ACC112 (cell line): ENCODE measurements at regions not wholly inside any gene's neighbourhood (a gene's known extent, or its start where the extent isn't known, plus 50 kb on each side); places are given as distances from the start of the nearest gene placed in this dataset.
A peak's percentile ranks its signal among the peaks of the same experiment; 100 is the strongest.

Source experiments
- H2AFZ ChIP-seq: fragments of 200-600 bp; sonication (generic); one replicate; pipeline ENCODE4 v1.6.0; 2017; ENCODE audit warnings: antibody characterized with exemption, low read length; ENCODE audit not compliant: unreplicated experiment
- H3K27ac ChIP-seq: fragments of 200-600 bp; sonication (generic); 2 replicates; pipeline ENCODE4 v1.5.1; 2014; ENCODE audit warnings: low read depth, mild to moderate bottlenecking, antibody characterized with exemption, low read length, moderate library complexity
- H3K27me3 ChIP-seq: fragments of 200-600 bp; sonication (generic); 2 replicates; pipeline ENCODE4 v1.6.1; 2014; ENCODE audit warnings: mild to moderate bottlenecking, antibody characterized with exemption, low read length, moderate library complexity, mixed read lengths; ENCODE audit not compliant: insufficient read depth
- H3K36me3 ChIP-seq: fragments of 200-600 bp; sonication (generic); 2 replicates; pipeline ENCODE4 v1.6.1; 2016; ENCODE audit warnings: mild to moderate bottlenecking, antibody characterized with exemption, low read length, moderate library complexity, mixed read lengths; ENCODE audit not compliant: insufficient read depth
- H3K4me1 ChIP-seq: fragments of 200-600 bp; sonication (generic); one replicate; pipeline ENCODE4 v1.6.1; 2016; ENCODE audit warnings: low read length, mixed read lengths; ENCODE audit not compliant: insufficient read depth, unreplicated experiment, control insufficient read depth
- H3K4me3 ChIP-seq: fragments of 200-600 bp; sonication (generic); 2 replicates; pipeline ENCODE4 v1.5.1; 2014; ENCODE audit warnings: mild to moderate bottlenecking, low read depth, low read length
- H3K79me2 ChIP-seq: fragments of 200-600 bp; sonication (generic); one replicate; pipeline ENCODE4 v1.6.0; 2016; ENCODE audit warnings: low read length; ENCODE audit not compliant: control insufficient read depth, unreplicated experiment, insufficient read depth

DNA sequence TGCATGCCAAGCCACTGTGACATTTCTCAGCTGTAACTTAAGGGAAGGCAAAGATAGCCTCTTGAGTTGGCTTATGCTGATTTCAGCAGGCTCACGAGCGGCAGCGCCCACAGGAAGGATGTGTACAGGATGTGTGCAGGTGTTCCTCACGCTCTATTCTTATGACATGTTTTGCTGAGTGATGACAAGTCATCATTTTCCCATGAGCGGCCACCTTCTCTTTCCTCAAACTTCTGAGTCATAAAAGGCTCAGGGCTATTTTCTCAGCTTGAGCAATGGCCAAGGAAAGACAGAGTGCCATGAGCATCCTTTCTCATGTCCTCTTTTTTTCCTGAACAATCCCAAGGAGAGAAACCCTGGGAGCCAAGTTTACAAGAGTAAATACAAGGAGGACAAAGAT, 365.9 kb downstream of the PLK2 start:
- Histone ChIP-seq H3K79me2 (no peaks in the 10 kb centered on the region), H2AFZ (no peak overlapping the region), H3K4me1 (no peaks in the 10 kb centered on the region), H3K27ac (no peak overlapping the region), H3K27me3 (peaks cover 6% of the 10 kb centered on the region; the same call in 1 of the 2 replicates), H3K36me3 (no peaks in the 10 kb centered on the region), H3K4me3 (no peak overlapping the region)

DNA sequence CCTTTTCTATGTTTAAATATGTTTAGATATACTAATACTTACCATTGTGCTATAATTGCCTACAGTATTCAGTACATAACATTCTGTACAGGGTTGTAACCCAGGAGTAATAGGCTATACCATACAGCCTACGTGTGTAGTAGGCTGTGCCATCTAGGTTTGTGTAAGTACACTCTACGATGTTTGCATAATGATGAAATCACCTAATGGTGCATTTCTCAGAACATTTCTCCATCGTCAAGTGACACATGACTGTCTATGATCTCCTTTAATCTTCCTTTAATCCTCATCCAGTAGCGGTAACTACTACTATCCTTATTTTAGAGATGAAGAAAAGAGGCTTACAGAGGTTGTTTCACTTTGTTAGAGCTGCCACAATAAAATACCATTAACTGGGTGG, 369.2 kb downstream of the PLK2 start:
- Histone ChIP-seq H2AFZ (no peak overlapping the region), H3K79me2 (no peaks in the 10 kb centered on the region), H3K36me3 (no peaks in the 10 kb centered on the region), H3K27me3 (no peaks in the 10 kb centered on the region), H3K4me1 (peaks cover 4% of the 10 kb centered on the region), H3K27ac (no peak overlapping the region), H3K4me3 (no peak overlapping the region)

DNA sequence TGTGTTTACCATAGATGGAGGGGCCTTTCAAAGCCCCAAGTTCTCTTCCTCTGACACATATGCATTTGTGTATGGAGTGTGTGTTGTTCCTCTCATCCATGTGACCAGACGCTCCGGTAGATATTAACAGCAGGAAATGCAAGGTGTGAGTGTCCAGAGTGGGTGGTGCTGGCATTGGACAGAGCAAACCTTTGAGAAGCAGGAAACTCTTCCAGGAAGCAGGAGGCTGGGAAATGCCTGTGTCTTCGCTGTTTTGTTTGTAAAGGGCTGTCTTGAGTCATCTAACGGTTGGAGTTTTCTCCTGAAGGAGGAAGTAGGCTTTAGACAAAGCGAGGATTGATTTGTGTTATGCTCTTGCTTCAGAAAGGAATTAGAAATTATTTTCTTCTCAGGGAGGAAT, 370.9 kb downstream of the PLK2 start:
- Histone ChIP-seq H3K36me3 (no peaks in the 10 kb centered on the region), H2AFZ (no peak overlapping the region), H3K4me1 (peaks cover 6% of the 10 kb centered on the region), H3K27ac (no peak overlapping the region), H3K79me2 (no peaks in the 10 kb centered on the region), H3K27me3 (no peaks in the 10 kb centered on the region), H3K4me3 (no peak overlapping the region)

DNA sequence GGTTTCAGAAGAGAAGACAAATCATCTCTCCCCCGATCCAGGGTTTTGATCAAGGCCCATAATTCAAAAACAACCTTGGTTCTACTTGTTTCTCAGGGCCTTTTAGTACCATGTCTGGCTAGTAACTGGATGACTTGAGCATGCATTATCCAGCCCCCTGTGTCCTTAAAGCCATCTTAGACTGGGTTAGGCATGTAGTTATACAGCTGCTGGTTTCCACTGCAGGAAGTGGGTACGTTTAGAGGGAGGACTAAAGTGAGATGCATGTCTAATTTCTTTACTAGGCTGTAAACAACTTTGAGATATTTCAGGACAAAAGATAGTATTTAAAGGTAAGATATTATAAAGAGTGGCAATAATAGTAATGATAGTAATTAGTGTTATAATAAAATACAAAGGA, 372.0 kb downstream of the PLK2 start:
- H3K27ac ChIP-seq, result no peak overlapping the region
- peaks cover 6% of the 10 kb centered on the region for H3K4me1 ChIP-seq
- H2AFZ ChIP-seq, result no peak overlapping the region
- H3K27me3 ChIP-seq, result no peaks in the 10 kb centered on the region
- no peak overlapping the region for H3K4me3 ChIP-seq
- no peaks in the 10 kb centered on the region for H3K36me3 ChIP-seq
- H3K79me2 ChIP-seq, result no peaks in the 10 kb centered on the region

DNA sequence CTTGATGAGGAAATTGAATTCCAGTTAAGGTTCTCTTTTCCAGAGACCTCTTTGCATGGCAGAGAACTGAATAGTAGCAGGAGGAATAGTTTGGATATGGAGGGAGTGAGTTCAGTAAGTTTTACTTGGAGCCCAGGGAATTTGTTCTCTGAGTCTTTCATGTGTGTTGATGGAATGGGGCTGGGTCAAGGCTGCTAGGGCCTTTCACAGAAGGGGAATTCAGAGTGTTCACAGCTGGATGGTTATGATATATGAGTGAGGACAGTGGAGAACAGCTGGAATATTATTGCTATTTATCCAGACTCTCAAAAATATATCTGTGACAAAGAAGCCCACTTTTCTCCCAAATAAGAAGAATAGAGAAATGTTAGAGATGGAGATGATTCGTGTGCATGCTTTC, 372.8 kb downstream of the PLK2 start:
- no peaks in the 10 kb centered on the region for H3K79me2 ChIP-seq
- no peaks in the 10 kb centered on the region for H3K36me3 ChIP-seq
- no peak overlapping the region for H3K27ac ChIP-seq
- peaks cover 6% of the 10 kb centered on the region for H3K4me1 ChIP-seq
- H2AFZ ChIP-seq, result no peak overlapping the region
- no peaks in the 10 kb centered on the region for H3K27me3 ChIP-seq
- no peak overlapping the region for H3K4me3 ChIP-seq

DNA sequence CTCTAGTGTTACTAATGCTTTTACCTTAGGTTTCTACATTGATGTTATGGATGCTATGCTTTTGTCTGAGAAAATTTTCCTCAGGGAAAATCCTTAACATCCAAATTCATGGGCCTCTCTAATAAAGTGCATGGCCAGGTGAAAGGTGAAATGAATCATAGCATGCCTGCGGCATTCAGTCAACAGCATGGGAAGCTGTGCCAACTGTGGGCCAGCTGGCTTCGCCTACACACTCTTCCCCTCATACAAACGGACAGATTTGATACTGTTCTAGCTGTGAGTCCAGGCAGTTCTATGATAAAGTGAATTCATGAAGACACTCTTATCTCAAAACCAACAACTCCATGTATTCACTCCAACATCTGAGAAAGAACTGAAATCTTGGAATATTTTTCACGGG, 374.1 kb downstream of the PLK2 start:
- no peaks in the 10 kb centered on the region for H3K27me3 ChIP-seq
- H3K36me3 ChIP-seq, result no peaks in the 10 kb centered on the region
- no peak overlapping the region for H3K27ac ChIP-seq
- no peaks in the 10 kb centered on the region for H3K79me2 ChIP-seq
- peaks cover 6% of the 10 kb centered on the region for H3K4me1 ChIP-seq
- H2AFZ ChIP-seq, result no peak overlapping the region
- H3K4me3 ChIP-seq, result no peak overlapping the region

DNA sequence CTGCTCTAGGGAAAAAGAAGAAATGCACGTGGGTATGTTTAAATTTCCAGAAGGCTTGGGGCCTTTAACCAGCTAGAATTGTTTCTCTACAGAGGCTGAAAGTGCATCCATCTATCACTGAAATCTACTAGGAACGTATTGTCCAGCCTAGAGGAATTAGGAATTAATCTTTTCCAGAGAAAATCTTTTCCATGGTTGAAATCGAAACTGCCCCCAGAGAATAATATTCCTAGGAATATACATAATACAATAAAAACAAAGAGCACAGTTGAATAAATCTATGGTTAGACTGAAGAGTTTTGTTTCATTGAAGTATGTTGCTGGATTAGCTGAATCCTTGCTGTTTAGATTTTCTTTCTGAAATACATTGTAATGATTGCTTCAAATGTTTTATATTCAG, 378.5 kb downstream of the PLK2 start:
- Histone ChIP-seq H3K4me1 (peaks cover 6% of the 10 kb centered on the region), H3K79me2 (no peaks in the 10 kb centered on the region), H3K36me3 (no peaks in the 10 kb centered on the region), H3K27ac (no peak overlapping the region), H3K4me3 (no peak overlapping the region), H3K27me3 (no peaks in the 10 kb centered on the region), H2AFZ (no peak overlapping the region)

DNA sequence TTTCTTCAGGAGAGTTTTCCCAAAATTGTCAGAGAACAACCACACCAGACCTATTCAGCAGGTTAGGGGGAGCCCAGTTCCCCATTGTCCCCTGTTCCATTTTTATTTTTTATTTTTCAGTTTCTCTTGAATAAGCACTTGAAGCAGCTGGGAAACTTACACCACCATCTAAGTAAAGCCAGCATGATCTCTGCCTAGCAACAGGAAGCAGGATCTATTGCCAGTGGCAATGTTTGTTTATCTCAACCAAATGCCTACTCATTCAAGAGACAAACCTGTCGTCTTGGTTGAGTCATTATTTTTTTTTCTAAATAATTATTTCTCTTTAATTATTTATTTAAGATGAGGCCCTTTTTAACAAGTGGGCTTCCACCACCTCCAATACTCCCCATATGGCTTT, 379.3 kb downstream of the PLK2 start:
- no peaks in the 10 kb centered on the region for H3K4me1 ChIP-seq
- H3K36me3 ChIP-seq, result no peaks in the 10 kb centered on the region
- H3K27me3 ChIP-seq, result no peaks in the 10 kb centered on the region
- H2AFZ ChIP-seq, result no peak overlapping the region
- H3K4me3 ChIP-seq, result no peak overlapping the region
- no peak overlapping the region for H3K27ac ChIP-seq
- H3K79me2 ChIP-seq, result no peaks in the 10 kb centered on the region

DNA sequence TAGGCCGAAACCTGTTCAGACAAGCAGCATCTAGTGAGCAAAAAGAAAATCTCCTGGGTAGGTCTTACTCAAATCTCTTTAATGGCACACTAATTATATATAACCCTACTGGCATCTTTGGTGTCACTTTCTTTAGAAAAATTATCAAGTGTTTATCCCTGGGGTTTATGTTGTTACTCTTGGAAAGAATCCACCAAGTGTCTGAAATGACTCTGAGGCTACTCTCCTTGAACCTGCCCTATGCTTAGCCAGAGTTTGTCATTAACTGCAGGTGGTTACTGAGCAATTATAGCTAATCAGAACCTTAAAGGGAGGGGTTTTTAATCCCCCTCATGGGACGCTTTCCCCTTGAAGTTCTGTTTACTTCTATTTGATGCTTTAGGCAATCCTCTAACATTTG, 381.9 kb downstream of the PLK2 start:
- H3K4me1 ChIP-seq, result peaks cover 5% of the 10 kb centered on the region
- no peaks in the 10 kb centered on the region for H3K27me3 ChIP-seq
- no peak overlapping the region for H2AFZ ChIP-seq
- no peak overlapping the region for H3K27ac ChIP-seq
- no peaks in the 10 kb centered on the region for H3K79me2 ChIP-seq
- H3K36me3 ChIP-seq, result no peaks in the 10 kb centered on the region
- no peak overlapping the region for H3K4me3 ChIP-seq

DNA sequence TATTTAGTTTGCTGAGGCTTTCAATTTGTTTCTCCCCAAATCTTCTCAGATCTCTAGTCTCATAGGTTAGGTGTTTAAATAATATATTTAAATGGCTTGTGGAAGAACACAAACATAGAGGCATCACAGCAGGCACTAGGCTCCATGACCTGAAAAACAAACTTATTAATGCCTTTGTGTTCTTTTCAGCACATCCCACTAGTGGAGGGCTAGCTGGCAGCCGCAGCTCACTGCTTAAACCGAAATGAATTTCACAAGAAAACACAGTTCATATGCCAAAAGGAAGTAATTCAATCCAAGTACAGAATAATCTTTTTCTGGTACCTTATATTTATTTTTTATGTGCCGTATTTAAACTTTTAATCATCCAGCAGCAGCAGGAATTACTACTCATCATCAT, 382.5 kb downstream of the PLK2 start:
- Histone ChIP-seq H2AFZ (peak overlapping the region; percentile 9), H3K79me2 (no peaks in the 10 kb centered on the region), H3K36me3 (no peaks in the 10 kb centered on the region), H3K4me3 (no peak overlapping the region), H3K27me3 (no peaks in the 10 kb centered on the region), H3K4me1 (peaks cover 7% of the 10 kb centered on the region), H3K27ac (no peak overlapping the region)

DNA sequence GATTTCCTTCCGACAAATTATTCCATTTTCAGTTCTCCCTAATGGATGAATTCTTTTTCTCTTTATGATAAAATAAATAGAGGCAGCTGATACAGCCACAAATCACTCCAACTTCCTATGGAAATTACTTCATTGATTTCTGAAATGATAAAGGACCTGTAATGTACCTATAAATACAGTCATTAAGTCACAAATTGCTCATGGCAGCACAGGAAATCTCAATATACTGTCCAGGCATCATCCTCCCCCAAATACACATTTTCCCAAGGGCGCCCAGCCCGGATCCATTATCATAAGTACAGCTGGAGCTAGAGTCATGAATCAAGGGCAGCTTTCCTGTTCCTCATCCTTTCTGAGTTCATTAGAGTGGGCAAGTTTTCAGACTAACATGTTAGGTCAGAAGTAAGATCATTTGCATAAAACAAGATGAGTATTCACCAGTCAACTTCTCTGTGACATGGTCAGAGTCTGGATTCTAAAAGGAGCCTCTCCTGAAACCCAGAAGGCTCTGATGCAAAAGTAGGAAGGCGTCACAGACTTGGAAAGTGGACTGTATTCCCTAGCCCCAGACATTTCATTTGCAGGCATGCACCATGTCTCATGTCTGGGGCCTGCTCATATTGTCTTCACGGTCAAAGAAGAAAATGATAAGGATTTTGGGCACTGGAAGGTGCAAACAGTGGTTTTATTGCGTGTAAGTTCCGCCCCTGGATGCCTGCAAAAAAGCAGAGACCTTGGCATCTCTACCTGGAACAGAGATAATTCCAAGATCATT, 383.2 kb downstream of the PLK2 start:
- Histone ChIP-seq H3K27me3 (no peaks in the 10 kb centered on the region), H2AFZ (no peak overlapping the region), H3K27ac (no peak overlapping the region), H3K4me1 (peaks cover 7% of the 10 kb centered on the region), H3K4me3 (no peak overlapping the region), H3K79me2 (no peaks in the 10 kb centered on the region), H3K36me3 (no peaks in the 10 kb centered on the region)
